Neural progenitor cell (in vitro differentiated cells): ENCODE measurements at regions not wholly inside any gene's neighbourhood (a gene's known extent, or its start where the extent isn't known, plus 50 kb on each side); places are given as distances from the start of the nearest gene placed in this dataset.

Experiments used
- EZH2 ChIP-seq: fragments of 200-600 bp; sonication (generic); IDR thresholded peaks from 2 replicates; pipeline ENCODE4 v1.6.1; 2017; ENCODE audit warnings: antibody characterized with exemption, mild to moderate bottlenecking, moderate library complexity
- EZH2phosphoT487 ChIP-seq: fragments of 200-600 bp; sonication (generic); IDR thresholded peaks from 2 replicates; pipeline ENCODE4 v1.6.1; 2017; ENCODE audit warnings: antibody characterized with exemption
- TF ChIP-seq, protein P1 (sequence below): fragments of 200-600 bp; sonication (generic); IDR thresholded peaks from 2 replicates; pipeline ENCODE4 v1.5.1; 2017; ENCODE audit warnings: antibody characterized with exemption, mild to moderate bottlenecking

- TF ChIP-seq, protein P1, sequence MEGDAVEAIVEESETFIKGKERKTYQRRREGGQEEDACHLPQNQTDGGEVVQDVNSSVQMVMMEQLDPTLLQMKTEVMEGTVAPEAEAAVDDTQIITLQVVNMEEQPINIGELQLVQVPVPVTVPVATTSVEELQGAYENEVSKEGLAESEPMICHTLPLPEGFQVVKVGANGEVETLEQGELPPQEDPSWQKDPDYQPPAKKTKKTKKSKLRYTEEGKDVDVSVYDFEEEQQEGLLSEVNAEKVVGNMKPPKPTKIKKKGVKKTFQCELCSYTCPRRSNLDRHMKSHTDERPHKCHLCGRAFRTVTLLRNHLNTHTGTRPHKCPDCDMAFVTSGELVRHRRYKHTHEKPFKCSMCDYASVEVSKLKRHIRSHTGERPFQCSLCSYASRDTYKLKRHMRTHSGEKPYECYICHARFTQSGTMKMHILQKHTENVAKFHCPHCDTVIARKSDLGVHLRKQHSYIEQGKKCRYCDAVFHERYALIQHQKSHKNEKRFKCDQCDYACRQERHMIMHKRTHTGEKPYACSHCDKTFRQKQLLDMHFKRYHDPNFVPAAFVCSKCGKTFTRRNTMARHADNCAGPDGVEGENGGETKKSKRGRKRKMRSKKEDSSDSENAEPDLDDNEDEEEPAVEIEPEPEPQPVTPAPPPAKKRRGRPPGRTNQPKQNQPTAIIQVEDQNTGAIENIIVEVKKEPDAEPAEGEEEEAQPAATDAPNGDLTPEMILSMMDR = no peak
- TF ChIP-seq EZH2 = no peak
- no peak for TF ChIP-seq EZH2phosphoT487
Observed at GRCh38 chr10:37634351-37634880, 223.0 kb downstream of the ZNF248 start.
